DOHH2 (cell line): ENCODE measurements at regions not wholly inside any gene's neighbourhood (a gene's known extent, or its start where the extent isn't known, plus 50 kb on each side); places are given as distances from the start of the nearest gene placed in this dataset.

ENCODE experiments used
- CTCF ChIP-seq: fragments of 200-600 bp; sonication (generic); IDR thresholded peaks from one replicate; pipeline ENCODE4 v1.5.1; 2014; ENCODE audit warnings: antibody characterized with exemption, mild to moderate bottlenecking, low read depth, low read length; ENCODE audit not compliant: poor library complexity, severe bottlenecking
- EZH2phosphoT487 ChIP-seq: fragments of 200-600 bp; sonication (generic); IDR thresholded peaks from 2 replicates; pipeline ENCODE4 v1.6.1; 2017; ENCODE audit warnings: borderline replicate concordance, mild to moderate bottlenecking, antibody characterized with exemption, low read length, moderate library complexity, mixed read lengths

GRCh38 chr6:139713424-139713823 is 339.0 kb upstream of the CITED2 start:
- TF ChIP-seq CTCF (no peak), EZH2phosphoT487 (no peak)
